Panc1 (cell line): ENCODE measurements at regions not wholly inside any gene's neighbourhood (a gene's known extent, or its start where the extent isn't known, plus 50 kb on each side); places are given as distances from the start of the nearest gene placed in this dataset.

ENCODE experiments used
- CTCF ChIP-seq: fragments of 450-650 bp; IDR thresholded peaks from 2 replicates; pipeline ENCODE4 v1.5.1; 2017; ENCODE audit warnings: mild to moderate bottlenecking
- TCF7L2 ChIP-seq: IDR thresholded peaks from 2 replicates; pipeline ENCODE4 v1.6.1; 2011; ENCODE audit warnings: mild to moderate bottlenecking, low read depth, low read length, inconsistent platforms

- TF ChIP-seq CTCF = no peak
- TF ChIP-seq TCF7L2 = no peak
These were observed 72.3 kb downstream of the IGSF1 start for GRCh38 chrX:131216828-131217227.
